Stomach smooth muscle (tissue), 2 donors: ENCODE measurements at regions not wholly inside any gene's neighbourhood (a gene's known extent, or its start where the extent isn't known, plus 50 kb on each side); places are given as distances from the start of the nearest gene placed in this dataset.

Experiments
- H3K27ac ChIP-seq: one replicate; pipeline ENCODE4 v1.7.0; 2013; ENCODE audit warnings: mild to moderate bottlenecking, low read length, inconsistent platforms
- H3K27me3 ChIP-seq, 2 donors: one replicate each; pipeline ENCODE4 v1.7.0; 2013; ENCODE audit warnings: low read length in 2 of 2; ENCODE audit not compliant: insufficient read depth in 2 of 2, control insufficient read depth in 1 of 2
- H3K36me3 ChIP-seq, 2 donors: one replicate each; pipeline ENCODE4 v1.7.0; 2013; ENCODE audit warnings: low read length in 2 of 2; ENCODE audit not compliant: control insufficient read depth in 2 of 2, insufficient read depth in 2 of 2
- H3K4me1 ChIP-seq: one replicate; pipeline ENCODE4 v1.7.0; 2013; ENCODE audit warnings: low read length; ENCODE audit not compliant: control insufficient read depth, insufficient read depth
- H3K4me3 ChIP-seq, 2 donors: one replicate each; pipeline ENCODE4 v1.7.0; 2013; ENCODE audit warnings: low read length in 2 of 2
- H3K9ac ChIP-seq, 2 donors: one replicate each; pipeline ENCODE4 v1.7.0; 2013; ENCODE audit warnings: low read length in 2 of 2, mild to moderate bottlenecking in 1 of 2
- H3K9me3 ChIP-seq, 2 donors: one replicate each; pipeline ENCODE4 v1.7.0; 2013; ENCODE audit warnings: low read length in 2 of 2; ENCODE audit not compliant: control insufficient read depth in 2 of 2
- donor health status: healthy.
- donor health status: Pancreatic carcinoma.

- Histone ChIP-seq H3K4me3 (no peak overlapping the region), H3K9ac (peak overlapping the region; percentile 46 to 48), H3K9me3 (no peaks in the 10 kb centered on the region), H3K27ac (peak overlapping the region; percentile 85), H3K36me3 (no peaks in the 10 kb centered on the region), H3K27me3 (no peaks in the 10 kb centered on the region), H3K4me1 (peaks cover 51% of the 10 kb centered on the region)
Measured at GRCh38 chr15:39491115-39491885, 89.6 kb upstream of the THBS1 start.

GRCh38 chr15:39491886-39492490 lies 88.9 kb upstream of the THBS1 start:
- no peaks in the 10 kb centered on the region for H3K36me3 ChIP-seq
- no peak overlapping the region for H3K4me3 ChIP-seq
- H3K9me3 ChIP-seq: no peaks in the 10 kb centered on the region
- H3K27ac ChIP-seq: peak overlapping the region; percentile 85
- H3K27me3 ChIP-seq: no peaks in the 10 kb centered on the region
- H3K4me1 ChIP-seq: peaks cover 51% of the 10 kb centered on the region
- peak overlapping the region in 1 of 2 donors; percentile 46 for H3K9ac ChIP-seq

- Histone ChIP-seq H3K4me3 (no peak overlapping the region), H3K27me3 (no peaks in the 10 kb centered on the region), H3K9ac (no peak overlapping the region), H3K9me3 (no peaks in the 10 kb centered on the region), H3K4me1 (peaks cover 49% of the 10 kb centered on the region), H3K36me3 (no peaks in the 10 kb centered on the region), H3K27ac (peak overlapping the region; percentile 85)
Measured at GRCh38 chr15:39493424-39494067, 87.3 kb upstream of the THBS1 start.

- Histone ChIP-seq H3K27ac (no peak overlapping the region), H3K36me3 (no peaks in the 10 kb centered on the region), H3K4me1 (peaks cover 51% of the 10 kb centered on the region)
Measured at GRCh38 chr15:39494462-39494861, 86.4 kb upstream of the THBS1 start.

GRCh38 chr15:39495871-39496840 lies 84.7 kb upstream of the THBS1 start:
- Histone ChIP-seq H3K4me1 (peaks cover 42% of the 10 kb centered on the region), H3K9ac (no peak overlapping the region), H3K36me3 (no peaks in the 10 kb centered on the region), H3K9me3 (no peaks in the 10 kb centered on the region), H3K27ac (no peak overlapping the region), H3K4me3 (no peak overlapping the region), H3K27me3 (no peaks in the 10 kb centered on the region)

More at GRCh38 chr15:39494462-39494861, 86.4 kb upstream of the THBS1 start:
- Histone ChIP-seq H3K9ac (no peak overlapping the region), H3K9me3 (no peaks in the 10 kb centered on the region), H3K27me3 (no peaks in the 10 kb centered on the region), H3K4me3 (no peak overlapping the region)

GRCh38 chr15:39497016-39497758 lies 83.7 kb upstream of the THBS1 start:
- H3K4me1 ChIP-seq: peaks cover 40% of the 10 kb centered on the region
- H3K4me3 ChIP-seq: no peak overlapping the region
- peak overlapping the region; percentile 18 for H3K27ac ChIP-seq
- no peaks in the 10 kb centered on the region for H3K9me3 ChIP-seq
- H3K36me3 ChIP-seq: no peaks in the 10 kb centered on the region
- H3K9ac ChIP-seq: no peak overlapping the region
- no peaks in the 10 kb centered on the region for H3K27me3 ChIP-seq

- H3K4me1 ChIP-seq: peaks cover 36% of the 10 kb centered on the region
- no peaks in the 10 kb centered on the region for H3K36me3 ChIP-seq
- peak overlapping the region in 1 of 2 donors; percentile 1 for H3K9ac ChIP-seq
- peak overlapping the region; percentile 60 for H3K27ac ChIP-seq
- H3K4me3 ChIP-seq: no peak overlapping the region
- no peaks in the 10 kb centered on the region for H3K27me3 ChIP-seq
- no peaks in the 10 kb centered on the region for H3K9me3 ChIP-seq
Measured at GRCh38 chr15:39497759-39498565, 82.9 kb upstream of the THBS1 start.

- H3K27me3 ChIP-seq: no peaks in the 10 kb centered on the region
- peaks cover 36% of the 10 kb centered on the region for H3K4me1 ChIP-seq
- H3K9ac ChIP-seq: peak overlapping the region in 1 of 2 donors; percentile 1
- H3K4me3 ChIP-seq: no peak overlapping the region
- H3K27ac ChIP-seq: peak overlapping the region; percentile 60
- no peaks in the 10 kb centered on the region for H3K9me3 ChIP-seq
- H3K36me3 ChIP-seq: no peaks in the 10 kb centered on the region
Measured at GRCh38 chr15:39498629-39499028, 82.2 kb upstream of the THBS1 start.

GRCh38 chr15:39499042-39499441 lies 81.8 kb upstream of the THBS1 start:
- peak overlapping the region in 1 of 2 donors; percentile 1 for H3K9ac ChIP-seq
- H3K9me3 ChIP-seq: no peaks in the 10 kb centered on the region
- no peaks in the 10 kb centered on the region for H3K27me3 ChIP-seq
- peaks cover 36% of the 10 kb centered on the region for H3K4me1 ChIP-seq
- no peak overlapping the region for H3K4me3 ChIP-seq
- H3K36me3 ChIP-seq: no peaks in the 10 kb centered on the region
- H3K27ac ChIP-seq: peak overlapping the region; percentile 60
